ENCODE measurements at regions not wholly inside any gene's neighbourhood (a gene's known extent, or its start where the extent isn't known, plus 50 kb on each side); places are given as distances from the start of the nearest gene placed in this dataset.
A peak's percentile ranks its signal among the peaks of the same experiment; 100 is the strongest.

- in situ Hi-C loops (cut with MboI; ENCODE audit: low pct_unique_long_range_greater_than_20kb in 2 of 9, low sequenced_read_pairs in 9 of 9, unreplicated experiment in 9 of 9), result no loop called here
- Histone ChIP-seq H3K27ac (no peak overlapping the region), H3K4me1 (replicated peaks in 1 of 2) (no peaks in the 10 kb centered on the region), H3K4me3 (no peak overlapping the region)
- WGBS, 10 experiments, result 0 to 80% (median 47%) methylated on average over 2 to 4 of the region's 4 CpGs
- no peak for ATAC-seq (replicated peaks in 6 of 8)
These were observed 205.5 kb upstream of the MON1B start for GRCh38 chr16:76985392-76986045.

- ATAC-seq (replicated peaks in 6 of 8), result no peak
- H3K27ac ChIP-seq, result no peak overlapping the region
- in situ Hi-C loops (cut with MboI; ENCODE audit: low pct_unique_long_range_greater_than_20kb in 2 of 9, low sequenced_read_pairs in 9 of 9, unreplicated experiment in 9 of 9), result no loop called here
- no peak overlapping the region for H3K4me3 ChIP-seq
- no peaks in the 10 kb centered on the region for H3K4me1 ChIP-seq (replicated peaks in 1 of 2)
- 17 to 100% (median 82%) methylated on average over 1 to 2 of the region's 2 CpGs for WGBS, 10 experiments
These were observed 202.5 kb upstream of the MON1B start for GRCh38 chr16:76988526-76988925.

GRCh38 chr16:77002644-77003043, 188.3 kb upstream of the MON1B start:
- in situ Hi-C loops (cut with MboI; ENCODE audit: low pct_unique_long_range_greater_than_20kb in 2 of 9, low sequenced_read_pairs in 9 of 9, unreplicated experiment in 9 of 9), result no loop called here
- ATAC-seq (replicated peaks in 6 of 8), result no peak
- H3K27ac ChIP-seq, result no peak overlapping the region
- no peaks in the 10 kb centered on the region for H3K4me1 ChIP-seq (replicated peaks in 1 of 2)
- WGBS, 10 experiments, result 0 to 100% (median 82%) methylated on average over 1 to 4 of the region's 4 CpGs; no CpG with 5 or more reads in 1 of the 10 experiments
- H3K4me3 ChIP-seq, result no peak overlapping the region

GRCh38 chr16:77009453-77009852, 181.5 kb upstream of the MON1B start:
- no peak for ATAC-seq (replicated peaks in 6 of 8)
- no peaks in the 10 kb centered on the region for H3K4me1 ChIP-seq (replicated peaks in 1 of 2)
- 0 to 100% (median 64%) methylated on average over 1 to 6 of the region's 6 CpGs for WGBS, 10 experiments
- no peak overlapping the region for H3K4me3 ChIP-seq
- in situ Hi-C loops (cut with MboI; ENCODE audit: low pct_unique_long_range_greater_than_20kb in 2 of 9, low sequenced_read_pairs in 9 of 9, unreplicated experiment in 9 of 9), result no loop called here
- H3K27ac ChIP-seq, result no peak overlapping the region

- Histone ChIP-seq H3K4me1 (replicated peaks in 1 of 2) (no peaks in the 10 kb centered on the region), H3K4me3 (no peak overlapping the region), H3K27ac (no peak overlapping the region)
- in situ Hi-C loops (cut with MboI; ENCODE audit: low pct_unique_long_range_greater_than_20kb in 2 of 9, low sequenced_read_pairs in 9 of 9, unreplicated experiment in 9 of 9), result no loop called here
- ATAC-seq (replicated peaks in 6 of 8), result no peak
- WGBS, 10 experiments, result 0 to 100% (median 73%) methylated on average over 1 to 2 of the region's 2 CpGs
These were observed 176.5 kb upstream of the MON1B start for GRCh38 chr16:77014441-77014840.

- 0 to 56% (median 0%) methylated on average over 1 of the region's 1 CpG; no CpG with 5 or more reads in 6 of the 10 experiments for WGBS, 10 experiments
- H3K27ac ChIP-seq, result no peak overlapping the region
- no peak overlapping the region for H3K4me3 ChIP-seq
- ATAC-seq (replicated peaks in 6 of 8), result peak in 3 of 8 experiments; percentile 72 to 85 (median 75)
- H3K4me1 ChIP-seq (replicated peaks in 1 of 2), result peaks cover 0 to 34% of the 10 kb centered on the region in 2 donors
- in situ Hi-C loops (cut with MboI; ENCODE audit: low pct_unique_long_range_greater_than_20kb in 2 of 9, low sequenced_read_pairs in 9 of 9, unreplicated experiment in 9 of 9), result no loop called here
These were observed 160.4 kb upstream of the MON1B start for GRCh38 chr16:77030600-77030999.

GRCh38 chr16:77033516-77033915, 157.5 kb upstream of the MON1B start:
- no peak for ATAC-seq (replicated peaks in 6 of 8)
- Histone ChIP-seq H3K4me3 (no peak overlapping the region), H3K27ac (no peak overlapping the region), H3K4me1 (replicated peaks in 1 of 2) (peaks cover 0 to 34% of the 10 kb centered on the region in 2 donors)
- in situ Hi-C loops (cut with MboI; ENCODE audit: low pct_unique_long_range_greater_than_20kb in 2 of 9, low sequenced_read_pairs in 9 of 9, unreplicated experiment in 9 of 9), result no loop called here
- WGBS, 10 experiments, result 8 to 100% (median 71%) methylated on average over 1 to 2 of the region's 2 CpGs

GRCh38 chr16:77035361-77035760, 155.6 kb upstream of the MON1B start:
- ATAC-seq (replicated peaks in 6 of 8), result no peak
- Histone ChIP-seq H3K27ac (no peak overlapping the region), H3K4me1 (replicated peaks in 1 of 2) (peaks cover 0 to 22% of the 10 kb centered on the region in 2 donors), H3K4me3 (no peak overlapping the region)
- in situ Hi-C loops (cut with MboI; ENCODE audit: low pct_unique_long_range_greater_than_20kb in 2 of 9, low sequenced_read_pairs in 9 of 9, unreplicated experiment in 9 of 9), result no loop called here

GRCh38 chr16:77037696-77038347, 153.2 kb upstream of the MON1B start:
- Histone ChIP-seq H3K27ac (no peak overlapping the region), H3K4me3 (no peak overlapping the region), H3K4me1 (replicated peaks in 1 of 2) (peaks cover 0 to under 1% of the 10 kb centered on the region in 2 donors)
- in situ Hi-C loops (cut with MboI; ENCODE audit: low pct_unique_long_range_greater_than_20kb in 2 of 9, low sequenced_read_pairs in 9 of 9, unreplicated experiment in 9 of 9), result no loop called here
- 17 to 100% methylated on average over 1 to 2 of the region's 2 CpGs; no CpG with 5 or more reads in 8 of the 10 experiments for WGBS, 10 experiments
- no peak for ATAC-seq (replicated peaks in 6 of 8)

- in situ Hi-C loops (cut with MboI; ENCODE audit: low pct_unique_long_range_greater_than_20kb in 2 of 9, low sequenced_read_pairs in 9 of 9, unreplicated experiment in 9 of 9), result no loop called here
- no peaks in the 10 kb centered on the region for H3K4me1 ChIP-seq (replicated peaks in 1 of 2)
- WGBS, 10 experiments, result 3 to 92% (median 83%) methylated on average over 4 to 5 of the region's 5 CpGs
These were observed 149.5 kb upstream of the MON1B start for GRCh38 chr16:77041468-77041867.

GRCh38 chr16:77043076-77043475, 147.9 kb upstream of the MON1B start:
- WGBS, 10 experiments, result 60 to 100% (median 100%) methylated on average over 1 of the region's 1 CpG; no CpG with 5 or more reads in 4 of the 10 experiments
- in situ Hi-C loops (cut with MboI; ENCODE audit: low pct_unique_long_range_greater_than_20kb in 2 of 9, low sequenced_read_pairs in 9 of 9, unreplicated experiment in 9 of 9), result no loop called here
- no peak overlapping the region for H3K4me3 ChIP-seq
- no peak overlapping the region for H3K27ac ChIP-seq
- ATAC-seq (replicated peaks in 6 of 8), result peak in 1 of 8 experiments; percentile 34
- H3K4me1 ChIP-seq (replicated peaks in 1 of 2), result peaks cover 0 to 3% of the 10 kb centered on the region in 2 donors

More at GRCh38 chr16:77041468-77041867, 149.5 kb upstream of the MON1B start:
- no peak for ATAC-seq (replicated peaks in 6 of 8)
- Histone ChIP-seq H3K4me3 (no peak overlapping the region), H3K27ac (no peak overlapping the region)

GRCh38 chr16:77046206-77046605, 144.8 kb upstream of the MON1B start:
- in situ Hi-C loops (cut with MboI; ENCODE audit: low pct_unique_long_range_greater_than_20kb in 2 of 9, low sequenced_read_pairs in 9 of 9, unreplicated experiment in 9 of 9), result no loop called here
- ATAC-seq (replicated peaks in 6 of 8), result no peak
- WGBS, 10 experiments, result 12 to 100% (median 85%) methylated on average over 1 to 3 of the region's 4 CpGs; no CpG with 5 or more reads in 1 of the 10 experiments
- Histone ChIP-seq H3K4me3 (no peak overlapping the region), H3K4me1 (replicated peaks in 1 of 2) (peaks cover 2 to 12% of the 10 kb centered on the region in 2 donors), H3K27ac (no peak overlapping the region)

GRCh38 chr16:77048085-77048484, 142.9 kb upstream of the MON1B start:
- Histone ChIP-seq H3K4me3 (no peak overlapping the region), H3K27ac (no peak overlapping the region), H3K4me1 (replicated peaks in 1 of 2) (peaks cover 2 to 12% of the 10 kb centered on the region in 2 donors)
- ATAC-seq (replicated peaks in 6 of 8), result peak in 2 of 8 experiments; percentile 11 to 23
- in situ Hi-C loops (cut with MboI; ENCODE audit: low pct_unique_long_range_greater_than_20kb in 2 of 9, low sequenced_read_pairs in 9 of 9, unreplicated experiment in 9 of 9), result no loop called here

- Histone ChIP-seq H3K4me3 (no peak overlapping the region), H3K4me1 (replicated peaks in 1 of 2) (peaks cover 2 to 12% of the 10 kb centered on the region in 2 donors), H3K27ac (no peak overlapping the region)
- 0 to 100% (median 89%) methylated on average over 1 to 4 of the region's 4 CpGs for WGBS, 10 experiments
- in situ Hi-C loops (cut with MboI; ENCODE audit: low pct_unique_long_range_greater_than_20kb in 2 of 9, low sequenced_read_pairs in 9 of 9, unreplicated experiment in 9 of 9), result no loop called here
- ATAC-seq (replicated peaks in 6 of 8), result no peak
These were observed 141.4 kb upstream of the MON1B start for GRCh38 chr16:77049577-77049976.

Data from motor neuron (in vitro differentiated cells).